RWPE2 (cell line): ENCODE measurements at regions not wholly inside any gene's neighbourhood (a gene's known extent, or its start where the extent isn't known, plus 50 kb on each side); places are given as distances from the start of the nearest gene placed in this dataset.

Source experiments
- ATAC-seq: fragments of 200-7000 bp; cut with Tn5 transposase; 3 replicates; pipeline ENCODE4 v1.9.1; 2021; ENCODE audit warnings: low read depth
- DNase-seq: peaks from one replicate; pipeline ENCODE4 v3.0.0-alpha.2; 2020; ENCODE audit warnings: low spot score
- H3K27ac ChIP-seq: fragments of 450-650 bp; 2 replicates; pipeline ENCODE4 v1.5.1; 2017; ENCODE audit warnings: mild to moderate bottlenecking; ENCODE audit not compliant: poor library complexity, severe bottlenecking
- H3K27me3 ChIP-seq: fragments of 250-450 bp; sonication (Bioruptor Pico); 2 replicates; pipeline ENCODE4 v1.5.1; 2021; ENCODE audit warnings: mild to moderate bottlenecking, moderate library complexity; ENCODE audit not compliant: insufficient read depth, poor library complexity, severe bottlenecking
- H3K36me3 ChIP-seq: fragments of 250-450 bp; sonication (Bioruptor Pico); 2 replicates; pipeline ENCODE4 v1.5.1; 2020; ENCODE audit warnings: low read depth, mild to moderate bottlenecking, moderate library complexity
- H3K4me1 ChIP-seq: fragments of 250-450 bp; sonication (Bioruptor Pico); 2 replicates; pipeline ENCODE4 v1.5.1; 2021; ENCODE audit warnings: mild to moderate bottlenecking, moderate library complexity; ENCODE audit not compliant: insufficient read depth, poor library complexity, severe bottlenecking
- H3K4me3 ChIP-seq: fragments of 250-450 bp; sonication (Bioruptor Pico); 2 replicates; pipeline ENCODE4 v1.5.1; 2021; ENCODE audit warnings: mild to moderate bottlenecking, moderate library complexity; ENCODE audit not compliant: severe bottlenecking
- H3K9me3 ChIP-seq: fragments of 250-450 bp; sonication (Bioruptor Pico); 2 replicates; pipeline ENCODE4 v1.5.1; 2021; ENCODE audit warnings: mild to moderate bottlenecking, moderate library complexity; ENCODE audit not compliant: severe bottlenecking
- TF ChIP-seq, protein P1 (sequence below): fragments of 450-650 bp; IDR thresholded peaks from one replicate; pipeline ENCODE4 v1.5.1; 2017; ENCODE audit warnings: mild to moderate bottlenecking, moderate library complexity; ENCODE audit not compliant: poor library complexity, severe bottlenecking

DNA sequence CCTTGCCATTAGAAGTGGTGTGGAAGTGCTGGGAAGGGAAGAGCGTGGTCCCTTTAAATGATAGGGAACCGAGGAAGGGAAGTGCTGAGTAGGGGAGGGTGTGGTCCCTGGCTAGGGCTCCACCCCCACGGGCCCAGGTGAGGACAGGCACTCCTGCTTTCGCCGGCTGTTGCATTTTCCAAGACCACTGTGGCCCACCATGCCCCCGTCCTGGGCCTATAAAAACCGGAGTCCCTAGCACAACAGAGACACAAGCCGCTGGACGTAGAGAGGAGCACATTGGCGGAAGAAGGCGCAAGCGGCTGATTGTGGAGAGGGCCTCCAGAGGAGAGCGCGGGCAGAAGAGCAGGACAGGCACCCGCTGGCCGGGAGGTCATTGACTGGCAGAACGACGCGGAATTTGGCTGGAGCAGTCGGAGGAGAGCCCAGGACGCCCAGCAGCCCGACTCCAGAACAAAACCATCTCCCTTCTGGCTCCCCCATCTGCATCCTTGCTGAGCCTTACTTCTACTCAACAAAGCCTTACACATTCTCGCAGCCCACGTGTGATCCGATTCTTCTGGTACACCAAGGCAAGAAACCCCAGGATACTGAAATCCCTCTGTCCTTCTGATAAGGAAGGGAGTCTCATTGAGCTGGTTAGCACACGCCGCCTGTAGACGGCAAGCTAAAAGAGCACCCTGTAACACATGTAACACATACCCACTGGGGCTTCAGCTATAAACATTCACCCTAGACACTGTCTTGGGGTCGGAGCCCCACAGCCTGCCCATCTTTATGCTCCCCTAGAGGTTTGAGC is 146.2 kb upstream of the LYZL1 start:
- Histone ChIP-seq H3K4me1 (no peaks in the 10 kb centered on the region), H3K27ac (no peak overlapping the region), H3K36me3 (no peaks in the 10 kb centered on the region), H3K4me3 (no peak overlapping the region), H3K9me3 (no peaks in the 10 kb centered on the region), H3K27me3 (no peaks in the 10 kb centered on the region)
- ATAC-seq (no peak), DNase-seq (no peak)
- TF ChIP-seq, protein P1, sequence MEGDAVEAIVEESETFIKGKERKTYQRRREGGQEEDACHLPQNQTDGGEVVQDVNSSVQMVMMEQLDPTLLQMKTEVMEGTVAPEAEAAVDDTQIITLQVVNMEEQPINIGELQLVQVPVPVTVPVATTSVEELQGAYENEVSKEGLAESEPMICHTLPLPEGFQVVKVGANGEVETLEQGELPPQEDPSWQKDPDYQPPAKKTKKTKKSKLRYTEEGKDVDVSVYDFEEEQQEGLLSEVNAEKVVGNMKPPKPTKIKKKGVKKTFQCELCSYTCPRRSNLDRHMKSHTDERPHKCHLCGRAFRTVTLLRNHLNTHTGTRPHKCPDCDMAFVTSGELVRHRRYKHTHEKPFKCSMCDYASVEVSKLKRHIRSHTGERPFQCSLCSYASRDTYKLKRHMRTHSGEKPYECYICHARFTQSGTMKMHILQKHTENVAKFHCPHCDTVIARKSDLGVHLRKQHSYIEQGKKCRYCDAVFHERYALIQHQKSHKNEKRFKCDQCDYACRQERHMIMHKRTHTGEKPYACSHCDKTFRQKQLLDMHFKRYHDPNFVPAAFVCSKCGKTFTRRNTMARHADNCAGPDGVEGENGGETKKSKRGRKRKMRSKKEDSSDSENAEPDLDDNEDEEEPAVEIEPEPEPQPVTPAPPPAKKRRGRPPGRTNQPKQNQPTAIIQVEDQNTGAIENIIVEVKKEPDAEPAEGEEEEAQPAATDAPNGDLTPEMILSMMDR: no peak

DNA sequence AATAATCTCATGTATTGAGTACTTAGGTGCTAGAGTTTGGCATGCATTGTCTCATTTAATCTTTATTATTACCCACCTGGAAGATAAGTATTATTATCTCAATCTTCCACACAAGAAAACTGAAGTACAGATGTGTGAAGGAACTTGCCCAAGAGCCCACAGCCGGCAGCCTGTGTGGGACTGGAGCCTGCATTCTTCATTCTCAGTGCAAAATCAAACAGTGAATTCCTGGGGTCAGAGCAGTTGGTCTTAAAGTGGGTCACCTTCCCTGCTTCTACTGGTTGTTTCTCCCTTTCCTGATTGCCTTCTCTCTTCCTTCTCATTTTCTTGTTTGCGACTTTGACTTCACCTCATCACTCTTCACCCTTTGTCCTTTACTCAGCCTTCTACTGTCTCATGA is 144.7 kb upstream of the LYZL1 start:
- Histone ChIP-seq H3K27me3 (no peaks in the 10 kb centered on the region), H3K4me1 (no peaks in the 10 kb centered on the region), H3K4me3 (no peak overlapping the region), H3K9me3 (no peaks in the 10 kb centered on the region), H3K27ac (no peak overlapping the region), H3K36me3 (no peaks in the 10 kb centered on the region)
- TF ChIP-seq, protein P1: no peak
- DNase-seq (no peak), ATAC-seq (no peak)

DNA sequence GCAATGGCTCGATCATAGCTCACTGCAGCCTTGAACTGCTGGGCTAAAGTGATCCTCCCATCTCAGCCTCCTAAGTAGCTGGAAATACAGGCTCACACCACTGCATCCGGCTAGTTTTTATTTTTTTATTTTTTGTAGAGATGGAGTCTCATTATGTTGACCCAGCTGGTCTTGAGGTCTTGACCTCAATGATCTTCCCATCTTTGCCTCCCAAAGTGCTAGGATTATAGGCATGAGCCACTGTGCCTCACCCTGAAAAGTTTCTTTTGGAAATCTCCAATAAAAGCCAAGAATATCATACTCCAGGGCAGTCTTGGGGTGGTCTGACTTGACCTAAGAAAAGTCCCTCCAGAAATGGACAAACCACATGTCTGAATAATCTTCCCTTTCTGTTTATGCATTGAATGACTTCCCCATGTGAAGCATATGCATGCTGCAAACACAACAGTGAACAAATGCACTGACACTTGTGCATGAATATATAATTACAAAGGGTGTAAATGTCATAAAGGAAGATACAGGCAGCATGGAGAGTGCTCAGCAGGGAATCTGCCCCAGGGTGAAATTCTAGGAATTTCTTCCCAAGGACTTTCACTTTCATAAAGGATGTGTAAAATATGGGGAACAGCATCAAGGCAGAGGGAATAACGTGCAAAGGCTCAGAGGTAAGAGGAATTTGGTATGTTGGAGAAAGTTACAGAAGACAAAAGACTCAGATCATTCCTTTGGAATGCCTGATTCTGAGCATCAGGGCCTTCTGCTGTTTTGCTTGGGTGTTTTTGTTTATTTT is 142.4 kb upstream of the LYZL1 start:
- DNase-seq (no peak), ATAC-seq (no peak)
- no peaks in the 10 kb centered on the region for H3K36me3 ChIP-seq
- TF ChIP-seq, protein P1: no peak
- H3K4me3 ChIP-seq: no peak overlapping the region
- H3K27me3 ChIP-seq: no peaks in the 10 kb centered on the region
- no peak overlapping the region for H3K27ac ChIP-seq
- H3K4me1 ChIP-seq: no peaks in the 10 kb centered on the region
- H3K9me3 ChIP-seq: no peaks in the 10 kb centered on the region

DNA sequence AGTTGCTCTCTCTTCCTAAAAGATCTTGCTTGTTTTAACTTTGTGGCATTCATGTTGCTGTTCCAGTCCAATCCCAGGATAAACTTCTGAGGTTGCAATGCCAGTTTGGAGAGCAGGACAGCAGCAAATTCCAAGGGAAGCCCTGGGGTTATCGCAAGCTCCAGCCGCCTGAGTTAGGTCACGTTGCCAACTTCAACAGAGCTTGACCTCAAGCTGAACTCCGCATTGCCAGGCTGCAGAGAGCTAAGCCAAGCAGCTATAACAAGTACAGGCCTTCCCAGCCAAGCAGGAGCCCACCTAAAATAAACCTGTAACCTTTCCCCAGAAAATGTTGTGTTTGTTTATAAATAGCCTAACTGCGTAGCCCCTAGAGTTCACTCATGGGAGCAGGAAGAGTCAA is 138.9 kb upstream of the LYZL1 start:
- H3K27ac ChIP-seq: no peak overlapping the region
- H3K36me3 ChIP-seq: no peaks in the 10 kb centered on the region
- TF ChIP-seq, protein P1: no peak
- no peak overlapping the region for H3K4me3 ChIP-seq
- H3K27me3 ChIP-seq: no peaks in the 10 kb centered on the region
- no peaks in the 10 kb centered on the region for H3K4me1 ChIP-seq
- ATAC-seq (no peak), DNase-seq (no peak)
- H3K9me3 ChIP-seq: no peaks in the 10 kb centered on the region
